GM23338 (cell line): ENCODE measurements at regions not wholly inside any gene's neighbourhood (a gene's known extent, or its start where the extent isn't known, plus 50 kb on each side); places are given as distances from the start of the nearest gene placed in this dataset.

Experiments
- ATAC-seq: fragments of 200-7000 bp; cut with Tn5 transposase; 3 replicates; pipeline ENCODE4 v1.9.1; 2020
- DNase-seq: peaks from one replicate; pipeline ENCODE4 v3.0.0-alpha.2; 2015; ENCODE audit warnings: low spot score
- H2AFZ ChIP-seq: fragments of 200-600 bp; sonication (generic); 2 replicates; pipeline ENCODE4 v1.8.0; 2016; ENCODE audit warnings: antibody characterized with exemption, mild to moderate bottlenecking, moderate library complexity
- H3F3A ChIP-seq: fragments of 200-600 bp; sonication (generic); replicated peaks from 2 replicates; pipeline ENCODE4 v1.8.0; 2017; ENCODE audit warnings: antibody characterized with exemption, mixed run types, low read depth
- H3K27ac ChIP-seq: fragments of 200-600 bp; sonication (generic); 2 replicates; pipeline ENCODE4 v1.6.1; 2016; ENCODE audit warnings: low read depth
- H3K27me3 ChIP-seq: fragments of 200-600 bp; sonication (generic); 2 replicates; pipeline ENCODE4 v1.8.0; 2016; ENCODE audit warnings: mild to moderate bottlenecking, mixed run types, moderate library complexity; ENCODE audit not compliant: insufficient read depth
- H3K36me3 ChIP-seq: fragments of 200-600 bp; sonication (generic); 2 replicates; pipeline ENCODE4 v1.8.0; 2016; ENCODE audit warnings: mild to moderate bottlenecking; ENCODE audit not compliant: insufficient read depth
- H3K4me1 ChIP-seq: fragments of 200-600 bp; sonication (generic); 2 replicates; pipeline ENCODE4 v1.8.0; 2016; ENCODE audit warnings: mild to moderate bottlenecking, moderate library complexity; ENCODE audit not compliant: insufficient read depth
- H3K4me2 ChIP-seq: fragments of 200-600 bp; sonication (generic); 2 replicates; pipeline ENCODE4 v1.7.1; 2017; ENCODE audit warnings: mixed run types
- H3K4me3 ChIP-seq: fragments of 200-600 bp; sonication (generic); 2 replicates; pipeline ENCODE4 v1.6.1; 2016; ENCODE audit warnings: mixed run types
- H3K79me2 ChIP-seq: fragments of 200-600 bp; sonication (generic); replicated peaks from 2 replicates; pipeline ENCODE4 v1.8.0; 2017; ENCODE audit warnings: mild to moderate bottlenecking; ENCODE audit not compliant: insufficient read depth
- H3K9me2 ChIP-seq: fragments of 200-600 bp; sonication (generic); 2 replicates; pipeline ENCODE4 v1.8.0; 2017; ENCODE audit not compliant: insufficient read depth
- H4K20me1 ChIP-seq: fragments of 200-600 bp; sonication (generic); replicated peaks from 2 replicates; pipeline ENCODE4 v1.8.0; 2017; ENCODE audit warnings: mild to moderate bottlenecking; ENCODE audit not compliant: insufficient read depth
- H3K27ac Mint-ChIP-seq: 2 replicates; pipeline ENCODE4 v1.8.0; 2020; ENCODE audit warnings: inconsistent platforms, mild to moderate bottlenecking, moderate library complexity, mixed read lengths
- H3K27me3 Mint-ChIP-seq: 3 replicates; pipeline ENCODE4 v1.8.0; 2022; ENCODE audit warnings: low read depth, mild to moderate bottlenecking, moderate library complexity, mixed read lengths, inconsistent platforms; ENCODE audit not compliant: insufficient read depth, poor library complexity
- H3K36me3 Mint-ChIP-seq: 3 replicates; pipeline ENCODE4 v1.8.0; 2021; ENCODE audit warnings: low read depth, mild to moderate bottlenecking, inconsistent platforms, moderate library complexity, mixed read lengths
- H3K4me1 Mint-ChIP-seq: 3 replicates; pipeline ENCODE4 v1.8.0; 2020; ENCODE audit warnings: mild to moderate bottlenecking, inconsistent platforms, mixed read lengths
- H3K4me3 Mint-ChIP-seq: 3 replicates; pipeline ENCODE4 v1.8.0; 2021; ENCODE audit warnings: moderate library complexity, mild to moderate bottlenecking, inconsistent platforms, mixed read lengths
- H3K9me3 Mint-ChIP-seq: 3 replicates; pipeline ENCODE4 v1.8.0; 2020; ENCODE audit warnings: moderate library complexity, mild to moderate bottlenecking, inconsistent platforms, mixed read lengths
- CREB1 ChIP-seq: fragments of 250-450 bp; sonication (Bioruptor Pico); IDR thresholded peaks from 2 replicates; pipeline ENCODE4 v1.5.0; 2020; ENCODE audit warnings: low read depth, mild to moderate bottlenecking, moderate library complexity
- EZH2 ChIP-seq: fragments of 200-600 bp; sonication (generic); IDR thresholded peaks from one replicate; pipeline ENCODE4 v1.8.0; 2017; ENCODE audit warnings: antibody characterized with exemption, mild to moderate bottlenecking, low read depth; ENCODE audit not compliant: unreplicated experiment
- JUNB ChIP-seq: IDR thresholded peaks from one replicate; pipeline ENCODE4 v1.6.1; 2016; ENCODE audit warnings: antibody characterized with exemption; ENCODE audit not compliant: unreplicated experiment
- NANOG ChIP-seq: IDR thresholded peaks from 2 replicates; pipeline ENCODE4 v1.6.1; 2016; ENCODE audit warnings: antibody characterized with exemption, borderline replicate concordance
- POLR2AphosphoS5 ChIP-seq: IDR thresholded peaks from 2 replicates; pipeline ENCODE4 v1.6.1; 2016; ENCODE audit warnings: antibody characterized with exemption, low read depth
- STAT1 ChIP-seq: IDR thresholded peaks from one replicate; pipeline ENCODE4 v1.6.1; 2016; ENCODE audit warnings: antibody characterized with exemption; ENCODE audit not compliant: unreplicated experiment
- ZNF114 ChIP-seq: fragments of 250-450 bp; sonication (Bioruptor Pico); IDR thresholded peaks from 2 replicates; pipeline ENCODE4 v1.5.0; 2020; ENCODE audit warnings: mild to moderate bottlenecking, moderate library complexity
- ZNF331 ChIP-seq: fragments of 250-450 bp; sonication (Bioruptor Pico); IDR thresholded peaks from 2 replicates; pipeline ENCODE4 v1.5.0; 2020; ENCODE audit warnings: low read depth, mild to moderate bottlenecking, moderate library complexity
- TF ChIP-seq, protein P1 (sequence below): IDR thresholded peaks from one replicate; pipeline ENCODE4 v1.6.1; 2018; ENCODE audit warnings: antibody characterized with exemption; ENCODE audit not compliant: unreplicated experiment
- TF ChIP-seq, protein P2 (sequence below): IDR thresholded peaks from 2 replicates; pipeline ENCODE4 v1.6.1; 2016; ENCODE audit warnings: antibody characterized with exemption
- TF ChIP-seq, protein P3 (sequence below): fragments of 250-450 bp; sonication (Bioruptor Pico); IDR thresholded peaks from 2 replicates; pipeline ENCODE4 v1.5.0; 2020; ENCODE audit warnings: mild to moderate bottlenecking, moderate library complexity
- TF ChIP-seq, protein P4 (sequence below), 2 experiments: fragments of 200-600 bp in 1 of 2; sonication (generic) in 1 of 2; conservative IDR thresholded peaks; 2 replicates each; pipeline versions ENCODE4 v1.5.1 to v1.6.1; 2016 to 2017; ENCODE audit warnings: antibody characterized with exemption in 2 of 2, low read depth in 2 of 2, mild to moderate bottlenecking in 2 of 2, moderate library complexity in 1 of 2

DNA sequence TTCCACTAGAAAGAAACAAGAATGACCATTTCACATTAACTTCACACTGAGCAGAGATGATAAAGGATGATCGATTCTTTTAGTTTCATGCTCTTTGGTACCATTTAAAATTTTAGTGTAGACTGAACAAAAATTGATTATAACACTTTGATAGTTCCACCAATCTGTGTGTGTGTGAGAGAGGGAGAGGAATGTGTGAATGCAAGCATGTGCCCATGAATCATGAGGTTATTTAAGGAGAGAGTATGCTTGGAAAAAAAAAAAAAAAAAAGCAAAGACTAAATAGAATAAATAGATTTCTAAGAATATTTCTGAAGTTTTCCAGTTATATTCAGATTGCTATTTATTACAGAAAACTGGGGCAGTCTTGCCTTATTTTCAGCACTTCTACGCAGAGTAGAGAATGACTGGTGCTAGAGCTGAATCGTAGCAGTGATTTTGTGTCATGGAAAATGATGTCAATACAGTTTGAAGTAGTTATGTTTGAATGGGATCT is 900.8 kb downstream of the SLC4A3 start:
- Histone ChIP-seq H3K27ac (no peak overlapping the region), H3K4me1 (no peaks in the 10 kb centered on the region), H3K9me2 (peaks cover 3% of the 10 kb centered on the region; the same call in 1 of the 2 replicates), H3K36me3 (no peaks in the 10 kb centered on the region), H3K27me3 (no peaks in the 10 kb centered on the region), H4K20me1 (no peaks in the 10 kb centered on the region), H3K79me2 (no peaks in the 10 kb centered on the region), H2AFZ (no peak overlapping the region), H3K4me3 (no peak overlapping the region), H3K4me2 (no peak overlapping the region), H3F3A (no peaks in the 10 kb centered on the region)
- TF ChIP-seq CREB1 (CRISPR knock-in tag) = no peak
- TF ChIP-seq EZH2 = no peak
- TF ChIP-seq, protein P1, sequence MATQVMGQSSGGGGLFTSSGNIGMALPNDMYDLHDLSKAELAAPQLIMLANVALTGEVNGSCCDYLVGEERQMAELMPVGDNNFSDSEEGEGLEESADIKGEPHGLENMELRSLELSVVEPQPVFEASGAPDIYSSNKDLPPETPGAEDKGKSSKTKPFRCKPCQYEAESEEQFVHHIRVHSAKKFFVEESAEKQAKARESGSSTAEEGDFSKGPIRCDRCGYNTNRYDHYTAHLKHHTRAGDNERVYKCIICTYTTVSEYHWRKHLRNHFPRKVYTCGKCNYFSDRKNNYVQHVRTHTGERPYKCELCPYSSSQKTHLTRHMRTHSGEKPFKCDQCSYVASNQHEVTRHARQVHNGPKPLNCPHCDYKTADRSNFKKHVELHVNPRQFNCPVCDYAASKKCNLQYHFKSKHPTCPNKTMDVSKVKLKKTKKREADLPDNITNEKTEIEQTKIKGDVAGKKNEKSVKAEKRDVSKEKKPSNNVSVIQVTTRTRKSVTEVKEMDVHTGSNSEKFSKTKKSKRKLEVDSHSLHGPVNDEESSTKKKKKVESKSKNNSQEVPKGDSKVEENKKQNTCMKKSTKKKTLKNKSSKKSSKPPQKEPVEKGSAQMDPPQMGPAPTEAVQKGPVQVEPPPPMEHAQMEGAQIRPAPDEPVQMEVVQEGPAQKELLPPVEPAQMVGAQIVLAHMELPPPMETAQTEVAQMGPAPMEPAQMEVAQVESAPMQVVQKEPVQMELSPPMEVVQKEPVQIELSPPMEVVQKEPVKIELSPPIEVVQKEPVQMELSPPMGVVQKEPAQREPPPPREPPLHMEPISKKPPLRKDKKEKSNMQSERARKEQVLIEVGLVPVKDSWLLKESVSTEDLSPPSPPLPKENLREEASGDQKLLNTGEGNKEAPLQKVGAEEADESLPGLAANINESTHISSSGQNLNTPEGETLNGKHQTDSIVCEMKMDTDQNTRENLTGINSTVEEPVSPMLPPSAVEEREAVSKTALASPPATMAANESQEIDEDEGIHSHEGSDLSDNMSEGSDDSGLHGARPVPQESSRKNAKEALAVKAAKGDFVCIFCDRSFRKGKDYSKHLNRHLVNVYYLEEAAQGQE = no peak
- TF ChIP-seq ZNF114 (CRISPR knock-in tag) = no peak
- TF ChIP-seq, protein P2, sequence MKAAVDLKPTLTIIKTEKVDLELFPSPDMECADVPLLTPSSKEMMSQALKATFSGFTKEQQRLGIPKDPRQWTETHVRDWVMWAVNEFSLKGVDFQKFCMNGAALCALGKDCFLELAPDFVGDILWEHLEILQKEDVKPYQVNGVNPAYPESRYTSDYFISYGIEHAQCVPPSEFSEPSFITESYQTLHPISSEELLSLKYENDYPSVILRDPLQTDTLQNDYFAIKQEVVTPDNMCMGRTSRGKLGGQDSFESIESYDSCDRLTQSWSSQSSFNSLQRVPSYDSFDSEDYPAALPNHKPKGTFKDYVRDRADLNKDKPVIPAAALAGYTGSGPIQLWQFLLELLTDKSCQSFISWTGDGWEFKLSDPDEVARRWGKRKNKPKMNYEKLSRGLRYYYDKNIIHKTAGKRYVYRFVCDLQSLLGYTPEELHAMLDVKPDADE = no peak
- no peak for TF ChIP-seq ZNF331 (CRISPR knock-in tag)
- TF ChIP-seq STAT1 = no peak
- no peak for TF ChIP-seq POLR2AphosphoS5
- no peak for TF ChIP-seq NANOG
- TF ChIP-seq JUNB = no peak
- TF ChIP-seq, protein P3, sequence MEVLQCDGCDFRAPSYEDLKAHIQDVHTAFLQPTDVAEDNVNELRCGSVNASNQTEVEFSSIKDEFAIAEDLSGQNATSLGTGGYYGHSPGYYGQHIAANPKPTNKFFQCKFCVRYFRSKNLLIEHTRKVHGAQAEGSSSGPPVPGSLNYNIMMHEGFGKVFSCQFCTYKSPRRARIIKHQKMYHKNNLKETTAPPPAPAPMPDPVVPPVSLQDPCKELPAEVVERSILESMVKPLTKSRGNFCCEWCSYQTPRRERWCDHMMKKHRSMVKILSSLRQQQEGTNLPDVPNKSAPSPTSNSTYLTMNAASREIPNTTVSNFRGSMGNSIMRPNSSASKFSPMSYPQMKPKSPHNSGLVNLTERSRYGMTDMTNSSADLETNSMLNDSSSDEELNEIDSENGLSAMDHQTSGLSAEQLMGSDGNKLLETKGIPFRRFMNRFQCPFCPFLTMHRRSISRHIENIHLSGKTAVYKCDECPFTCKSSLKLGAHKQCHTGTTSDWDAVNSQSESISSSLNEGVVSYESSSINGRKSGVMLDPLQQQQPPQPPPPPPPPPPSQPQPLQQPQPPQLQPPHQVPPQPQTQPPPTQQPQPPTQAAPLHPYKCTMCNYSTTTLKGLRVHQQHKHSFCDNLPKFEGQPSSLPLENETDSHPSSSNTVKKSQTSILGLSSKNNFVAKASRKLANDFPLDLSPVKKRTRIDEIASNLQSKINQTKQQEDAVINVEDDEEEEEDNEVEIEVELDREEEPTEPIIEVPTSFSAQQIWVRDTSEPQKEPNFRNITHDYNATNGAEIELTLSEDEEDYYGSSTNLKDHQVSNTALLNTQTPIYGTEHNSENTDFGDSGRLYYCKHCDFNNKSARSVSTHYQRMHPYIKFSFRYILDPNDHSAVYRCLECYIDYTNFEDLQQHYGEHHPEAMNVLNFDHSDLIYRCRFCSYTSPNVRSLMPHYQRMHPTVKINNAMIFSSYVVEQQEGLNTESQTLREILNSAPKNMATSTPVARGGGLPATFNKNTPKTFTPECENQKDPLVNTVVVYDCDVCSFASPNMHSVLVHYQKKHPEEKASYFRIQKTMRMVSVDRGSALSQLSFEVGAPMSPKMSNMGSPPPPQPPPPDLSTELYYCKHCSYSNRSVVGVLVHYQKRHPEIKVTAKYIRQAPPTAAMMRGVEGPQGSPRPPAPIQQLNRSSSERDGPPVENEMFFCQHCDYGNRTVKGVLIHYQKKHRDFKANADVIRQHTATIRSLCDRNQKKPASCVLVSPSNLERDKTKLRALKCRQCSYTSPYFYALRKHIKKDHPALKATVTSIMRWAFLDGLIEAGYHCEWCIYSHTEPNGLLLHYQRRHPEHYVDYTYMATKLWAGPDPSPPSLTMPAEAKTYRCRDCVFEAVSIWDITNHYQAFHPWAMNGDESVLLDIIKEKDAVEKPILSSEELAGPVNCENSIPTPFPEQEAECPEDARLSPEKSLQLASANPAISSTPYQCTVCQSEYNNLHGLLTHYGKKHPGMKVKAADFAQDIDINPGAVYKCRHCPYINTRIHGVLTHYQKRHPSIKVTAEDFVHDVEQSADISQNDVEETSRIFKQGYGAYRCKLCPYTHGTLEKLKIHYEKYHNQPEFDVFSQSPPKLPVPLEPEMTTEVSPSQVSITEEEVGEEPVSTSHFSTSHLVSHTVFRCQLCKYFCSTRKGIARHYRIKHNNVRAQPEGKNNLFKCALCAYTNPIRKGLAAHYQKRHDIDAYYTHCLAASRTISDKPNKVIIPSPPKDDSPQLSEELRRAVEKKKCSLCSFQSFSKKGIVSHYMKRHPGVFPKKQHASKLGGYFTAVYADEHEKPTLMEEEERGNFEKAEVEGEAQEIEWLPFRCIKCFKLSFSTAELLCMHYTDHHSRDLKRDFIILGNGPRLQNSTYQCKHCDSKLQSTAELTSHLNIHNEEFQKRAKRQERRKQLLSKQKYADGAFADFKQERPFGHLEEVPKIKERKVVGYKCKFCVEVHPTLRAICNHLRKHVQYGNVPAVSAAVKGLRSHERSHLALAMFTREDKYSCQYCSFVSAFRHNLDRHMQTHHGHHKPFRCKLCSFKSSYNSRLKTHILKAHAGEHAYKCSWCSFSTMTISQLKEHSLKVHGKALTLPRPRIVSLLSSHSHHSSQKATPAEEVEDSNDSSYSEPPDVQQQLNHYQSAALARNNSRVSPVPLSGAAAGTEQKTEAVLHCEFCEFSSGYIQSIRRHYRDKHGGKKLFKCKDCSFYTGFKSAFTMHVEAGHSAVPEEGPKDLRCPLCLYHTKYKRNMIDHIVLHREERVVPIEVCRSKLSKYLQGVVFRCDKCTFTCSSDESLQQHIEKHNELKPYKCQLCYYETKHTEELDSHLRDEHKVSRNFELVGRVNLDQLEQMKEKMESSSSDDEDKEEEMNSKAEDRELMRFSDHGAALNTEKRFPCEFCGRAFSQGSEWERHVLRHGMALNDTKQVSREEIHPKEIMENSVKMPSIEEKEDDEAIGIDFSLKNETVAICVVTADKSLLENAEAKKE = no peak
- TF ChIP-seq, protein P4, sequence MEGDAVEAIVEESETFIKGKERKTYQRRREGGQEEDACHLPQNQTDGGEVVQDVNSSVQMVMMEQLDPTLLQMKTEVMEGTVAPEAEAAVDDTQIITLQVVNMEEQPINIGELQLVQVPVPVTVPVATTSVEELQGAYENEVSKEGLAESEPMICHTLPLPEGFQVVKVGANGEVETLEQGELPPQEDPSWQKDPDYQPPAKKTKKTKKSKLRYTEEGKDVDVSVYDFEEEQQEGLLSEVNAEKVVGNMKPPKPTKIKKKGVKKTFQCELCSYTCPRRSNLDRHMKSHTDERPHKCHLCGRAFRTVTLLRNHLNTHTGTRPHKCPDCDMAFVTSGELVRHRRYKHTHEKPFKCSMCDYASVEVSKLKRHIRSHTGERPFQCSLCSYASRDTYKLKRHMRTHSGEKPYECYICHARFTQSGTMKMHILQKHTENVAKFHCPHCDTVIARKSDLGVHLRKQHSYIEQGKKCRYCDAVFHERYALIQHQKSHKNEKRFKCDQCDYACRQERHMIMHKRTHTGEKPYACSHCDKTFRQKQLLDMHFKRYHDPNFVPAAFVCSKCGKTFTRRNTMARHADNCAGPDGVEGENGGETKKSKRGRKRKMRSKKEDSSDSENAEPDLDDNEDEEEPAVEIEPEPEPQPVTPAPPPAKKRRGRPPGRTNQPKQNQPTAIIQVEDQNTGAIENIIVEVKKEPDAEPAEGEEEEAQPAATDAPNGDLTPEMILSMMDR (conservative IDR thresholded peaks at IDR 0.05; ENCODE audit: low read depth in 2 of 2) = no peak
- Mint-ChIP-seq H3K4me1 (no peaks in the 10 kb centered on the region), H3K9me3 (peaks cover 14% of the 10 kb centered on the region), H3K27me3 (no peaks in the 10 kb centered on the region), H3K27ac (no peak overlapping the region), H3K4me3 (no peak overlapping the region), H3K36me3 (peaks cover 10% of the 10 kb centered on the region; the same call in 2 of the 3 replicates)
- DNase-seq (no peak), ATAC-seq (no peak)
